NCI-H524 treated with DMSO at 0.1 percent for 48 hours (cell line): ENCODE measurements at regions not wholly inside any gene's neighbourhood (a gene's known extent, or its start where the extent isn't known, plus 50 kb on each side); places are given as distances from the start of the nearest gene placed in this dataset.
A peak's percentile ranks its signal among the peaks of the same experiment; 100 is the strongest.

ENCODE experiments used
- DNase-seq: peaks from one replicate; lab custom pipeline; 2025; lab: John Stamatoyannopoulos, UW

- DNase-seq, result no peak
Observed at GRCh38 chr6:18963439-18963838, 576.3 kb downstream of the RNF144B start.

GRCh38 chr6:18973251-18973650 lies 586.1 kb downstream of the RNF144B start:
- DNase-seq, result no peak

- no peak for DNase-seq
Observed at GRCh38 chr6:18976091-18976490, 588.9 kb downstream of the RNF144B start.

GRCh38 chr6:18976966-18977365 lies 589.8 kb downstream of the RNF144B start:
- DNase-seq, result no peak

GRCh38 chr6:18978337-18979128 lies 591.4 kb downstream of the RNF144B start:
- no peak for DNase-seq

GRCh38 chr6:18985061-18985460 lies 597.9 kb downstream of the RNF144B start:
- no peak for DNase-seq

GRCh38 chr6:18985996-18986395 lies 598.8 kb downstream of the RNF144B start:
- DNase-seq, result no peak

- no peak for DNase-seq
Observed at GRCh38 chr6:18988636-18989035, 601.5 kb downstream of the RNF144B start.

- peak; percentile 43 for DNase-seq
Observed at GRCh38 chr6:18990059-18990978, 603.2 kb downstream of the RNF144B start.

GRCh38 chr6:18997375-18997826 lies 610.3 kb downstream of the RNF144B start:
- peak; percentile 41 for DNase-seq

GRCh38 chr6:19002976-19003560 lies 615.9 kb downstream of the RNF144B start:
- no peak for DNase-seq

- DNase-seq, result no peak
Observed at GRCh38 chr6:19004176-19004575, 617.0 kb downstream of the RNF144B start.

- DNase-seq, result no peak
Observed at GRCh38 chr6:19009769-19010168, 622.6 kb downstream of the RNF144B start.

GRCh38 chr6:19013026-19013705 lies 626.0 kb downstream of the RNF144B start:
- no peak for DNase-seq

- peak; percentile 4 for DNase-seq
Observed at GRCh38 chr6:19024737-19025136, 637.6 kb downstream of the RNF144B start.

- no peak for DNase-seq
Observed at GRCh38 chr6:19028201-19028600, 641.1 kb downstream of the RNF144B start.

GRCh38 chr6:19032591-19033295 lies 645.6 kb downstream of the RNF144B start:
- no peak for DNase-seq

- no peak for DNase-seq
Observed at GRCh38 chr6:19033683-19034082, 646.5 kb downstream of the RNF144B start.

- no peak for DNase-seq
Observed at GRCh38 chr6:19034986-19035385, 647.8 kb downstream of the RNF144B start.

GRCh38 chr6:19035461-19036195 lies 648.5 kb downstream of the RNF144B start:
- DNase-seq, result no peak

- no peak for DNase-seq
Observed at GRCh38 chr6:19036196-19036555, 649.0 kb downstream of the RNF144B start.
